K562 (cell line): ENCODE measurements at regions not wholly inside any gene's neighbourhood (a gene's known extent, or its start where the extent isn't known, plus 50 kb on each side); places are given as distances from the start of the nearest gene placed in this dataset.

Experiments used
- PML ChIP-seq: IDR thresholded peaks from 2 replicates; pipeline ENCODE4 v1.6.1; 2012; ENCODE audit warnings: low read length, inconsistent platforms
- ZNF224 ChIP-seq: sonication (generic); formaldehyde crosslinking; IDR thresholded peaks from 2 replicates; pipeline ENCODE4 v1.8.0; 2022; ENCODE audit warnings: mild to moderate bottlenecking, missing genetic modification reagents
- TF ChIP-seq, protein P1 (sequence below): fragments of 450-650 bp; formaldehyde crosslinking; IDR thresholded peaks from 2 replicates; pipeline ENCODE4 v1.4.0; 2022; ENCODE audit warnings: mild to moderate bottlenecking, moderate library complexity

DNA sequence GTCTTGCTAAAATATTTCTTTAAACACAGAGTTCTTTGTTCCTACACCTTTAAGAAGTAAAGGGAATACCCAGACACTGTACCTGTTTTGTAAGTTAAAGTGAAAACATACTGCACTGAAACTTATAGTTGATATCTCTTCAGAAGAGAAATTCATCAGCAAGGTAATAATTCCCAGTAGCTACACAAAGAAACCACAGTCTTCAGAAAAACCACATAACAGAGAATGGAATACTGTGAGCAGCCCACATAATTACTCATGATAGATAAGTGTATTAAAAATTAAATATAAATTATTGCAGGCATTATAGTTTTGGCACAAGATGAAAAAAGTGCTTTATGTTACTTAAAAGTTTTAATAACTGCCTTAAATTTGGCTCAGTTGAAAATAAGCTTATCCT lies 276.6 kb downstream of the SETD4 start:
- TF ChIP-seq PML = no peak
- TF ChIP-seq, protein P1, sequence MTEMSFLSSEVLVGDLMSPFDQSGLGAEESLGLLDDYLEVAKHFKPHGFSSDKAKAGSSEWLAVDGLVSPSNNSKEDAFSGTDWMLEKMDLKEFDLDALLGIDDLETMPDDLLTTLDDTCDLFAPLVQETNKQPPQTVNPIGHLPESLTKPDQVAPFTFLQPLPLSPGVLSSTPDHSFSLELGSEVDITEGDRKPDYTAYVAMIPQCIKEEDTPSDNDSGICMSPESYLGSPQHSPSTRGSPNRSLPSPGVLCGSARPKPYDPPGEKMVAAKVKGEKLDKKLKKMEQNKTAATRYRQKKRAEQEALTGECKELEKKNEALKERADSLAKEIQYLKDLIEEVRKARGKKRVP (CRISPR knock-in tag) = no peak
- TF ChIP-seq ZNF224 (CRISPR knock-in tag) = no peak
